ENCODE measurements at regions not wholly inside any gene's neighbourhood (a gene's known extent, or its start where the extent isn't known, plus 50 kb on each side); places are given as distances from the start of the nearest gene placed in this dataset.

GRCh38 chr4:178811356-178811755 lies 1369.1 kb upstream of the AGA start:
- WGBS (ENCODE audit: low lambda C conversion rate), result 50% methylated on average over 2 of the region's 2 CpGs

GRCh38 chr4:178812866-178813265 lies 1370.6 kb upstream of the AGA start:
- Histone ChIP-seq H3K4me2 (ENCODE audit: low read depth, low read length) (no peak overlapping the region), H3K4me1 (ENCODE audit: insufficient read depth, low read length) (no peaks in the 10 kb centered on the region), H3K79me2 (ENCODE audit: insufficient read depth, low read length) (no peaks in the 10 kb centered on the region), H4K20me1 (ENCODE audit: insufficient read depth, low read length) (no peaks in the 10 kb centered on the region), H3K27ac (ENCODE audit: extremely low read length, insufficient read depth, low read length) (no peak overlapping the region), H3K36me3 (replicated peaks in 1 of 2; ENCODE audit: control insufficient read depth in 1 of 2, insufficient read depth in 2 of 2, low read length in 2 of 2) (no peaks in the 10 kb centered on the region), H3K27me3 (ENCODE audit: control insufficient read depth in 1 of 2, insufficient read depth in 2 of 2, low read length in 2 of 2) (no peaks in the 10 kb centered on the region; a peak in 1 of 5 replicates), H3K4me3 (replicated peaks in 1 of 3; ENCODE audit: insufficient read depth in 1 of 3, low read depth in 2 of 3, low read length in 3 of 3) (no peak overlapping the region), H3K9me3 (ENCODE audit: low read length) (peaks cover 8% of the 10 kb centered on the region; the same call in 1 of the 2 replicates), H3K9ac (ENCODE audit: insufficient read depth, low read depth, low read length) (no peak overlapping the region), H2AFZ (ENCODE audit: low read length) (no peak overlapping the region)
- DNase-seq (ENCODE audit: low spot score) (no peak), ATAC-seq (no peak), FAIRE-seq (no peak)
- in situ Hi-C loops (cut with HindIII; ENCODE audit: extremely low pct_ligation_motif_present, low pct_unique_long_range_greater_than_20kb) (no loop called here), intact Hi-C loops (cut with micrococcal nuclease; ENCODE audit: unreplicated experiment) (no loop called here)
- ChIA-PET CTCF (ENCODE audit: low intra/inter-chr PET ratio, low total read pairs) (no interaction called here), POLR2A (no interaction called here)
- 15% methylated on average over 7 of the region's 17 CpGs for WGBS (ENCODE audit: low lambda C conversion rate)
- BruUV-seq (replicated peaks), result no TSS peak
- TF ChIP-seq CREB3 (CRISPR knock-in tag; IDR thresholded peaks at IDR 0.05) (no peak), ZNF687 (CRISPR knock-in tag; IDR thresholded peaks at IDR 0.05) (no peak), NONO (IDR thresholded peaks at IDR 0.05) (no peak), NONO (CRISPR knock-in tag; conservative IDR thresholded peaks at IDR 0.05) (no peak), RORA (CRISPR knock-in tag; IDR thresholded peaks at IDR 0.05) (no peak), SIN3B (IDR thresholded peaks at IDR 0.05; ENCODE audit: low read length) (no peak), HNRNPK (IDR thresholded peaks at IDR 0.05; ENCODE audit: low read depth, low read length, poor library complexity, severe bottlenecking) (no peak), KLF15 (CRISPR knock-in tag; IDR thresholded peaks at IDR 0.05; ENCODE audit: borderline replicate concordance) (no peak), CEBPB (IDR thresholded peaks at IDR 0.05; ENCODE audit: borderline replicate concordance, low read depth, low read length) (no peak), KDM1A (CRISPR knock-in tag; IDR thresholded peaks at IDR 0.05) (no peak)

More at GRCh38 chr4:178811356-178811755, 1369.1 kb upstream of the AGA start:
- TF ChIP-seq FOXJ3 (CRISPR knock-in tag; IDR thresholded peaks at IDR 0.05; ENCODE audit: borderline replicate concordance) (no peak), ZNF34 (CRISPR knock-in tag; IDR thresholded peaks at IDR 0.05; ENCODE audit: borderline replicate concordance) (no peak), HHEX (CRISPR knock-in tag; IDR thresholded peaks at IDR 0.05) (no peak), IKZF5 (CRISPR knock-in tag; IDR thresholded peaks at IDR 0.05) (no peak)
- no peak for DNase-seq (ENCODE audit: low spot score)
- Histone ChIP-seq H3K27me3 (ENCODE audit: control insufficient read depth in 1 of 2, insufficient read depth in 2 of 2, low read length in 2 of 2) (no peaks in the 10 kb centered on the region; a peak in 1 of 5 replicates), H3K27ac (ENCODE audit: extremely low read length, insufficient read depth, low read length) (no peak overlapping the region), H3K4me2 (ENCODE audit: low read depth, low read length) (no peak overlapping the region), H3K9me3 (ENCODE audit: low read length) (peaks cover 8% of the 10 kb centered on the region; the same call in 1 of the 2 replicates), H3K4me1 (ENCODE audit: insufficient read depth, low read length) (no peaks in the 10 kb centered on the region), H4K20me1 (ENCODE audit: insufficient read depth, low read length) (no peaks in the 10 kb centered on the region), H3K9ac (ENCODE audit: insufficient read depth, low read depth, low read length) (no peak overlapping the region), H2AFZ (ENCODE audit: low read length) (no peak overlapping the region), H3K36me3 (replicated peaks in 1 of 2; ENCODE audit: control insufficient read depth in 1 of 2, insufficient read depth in 2 of 2, low read length in 2 of 2) (no peaks in the 10 kb centered on the region), H3K4me3 (replicated peaks in 1 of 3; ENCODE audit: insufficient read depth in 1 of 3, low read depth in 2 of 3, low read length in 3 of 3) (no peak overlapping the region), H3K79me2 (ENCODE audit: insufficient read depth, low read length) (no peaks in the 10 kb centered on the region)
- in situ Hi-C loops (cut with HindIII; ENCODE audit: extremely low pct_ligation_motif_present, low pct_unique_long_range_greater_than_20kb) (no loop called here), intact Hi-C loops (cut with micrococcal nuclease; ENCODE audit: unreplicated experiment) (no loop called here)
- FAIRE-seq, result no peak
- BruUV-seq (replicated peaks), result no TSS peak
- CTCF ChIA-PET (ENCODE audit: low intra/inter-chr PET ratio, low total read pairs), result no interaction called here
- POLR2A ChIA-PET, result no interaction called here
- ATAC-seq, result no peak

All from HepG2 (cell line).